GM12878 (cell line): ENCODE measurements at regions not wholly inside any gene's neighbourhood (a gene's known extent, or its start where the extent isn't known, plus 50 kb on each side); places are given as distances from the start of the nearest gene placed in this dataset.

Experiments used
- ATAC-seq: fragments of 200-7000 bp; cut with Tn5 transposase; 3 replicates; pipeline ENCODE4 v1.9.1; 2020; ENCODE audit warnings: mild to moderate bottlenecking, moderate library complexity
- BruUV-seq: library from RNA; stranded (reverse); fragments of 400-500 nt; replicated peaks from 2 replicates; lab custom pipeline; 2021; lab: Mats Ljungman, UMichigan
- CTCF ChIA-PET: fragments of 300-600 bp; sonication (Branson Sonifier 250); formaldehyde crosslinking; extraction: SDS; loops from one replicate; lab custom pipeline; 2021; ENCODE audit warnings: inconsistent platforms; lab: Yijun Ruan, JAX
- POLR2A ChIA-PET: fragments of 350-600 bp; formaldehyde crosslinking; extraction: SDS; loops from one replicate; lab custom pipeline; 2021; ENCODE audit warnings: inconsistent platforms; lab: Charles Lee
- RAD21 ChIA-PET: fragments of 300-600 bp; sonication (Branson Sonifier 250); formaldehyde crosslinking; loops from one replicate; lab custom pipeline; 2023; ENCODE audit warnings: antibody characterized with exemption; ENCODE audit not compliant: unreplicated experiment; lab: Charles Lee
- SMC1A ChIA-PET: fragments of 300-600 bp; sonication (Branson Sonifier 250); formaldehyde crosslinking; loops from one replicate; lab custom pipeline; 2023; ENCODE audit not compliant: unreplicated experiment, uncharacterized antibody; lab: Charles Lee
- DNase-seq: peaks from one replicate; pipeline ENCODE4 v3.0.0-alpha.2; 2011; ENCODE audit warnings: low read depth, low spot score
- FAIRE-seq: peaks from 3 replicates; lab custom pipeline; 2011; peaks lifted over from hg19 to GRCh38; lab: Jason Lieb, UNC
- H2AFZ ChIP-seq: 2 replicates; pipeline ENCODE4 v1.6.0; 2011; ENCODE audit warnings: low read depth, low read length, control low read depth; ENCODE audit not compliant: control insufficient read depth
- H3K27ac ChIP-seq: 2 replicates; pipeline ENCODE4 v1.5.1; 2011; ENCODE audit warnings: control low read depth; ENCODE audit not compliant: control insufficient read depth, insufficient read depth
- H3K27me3 ChIP-seq, 2 experiments: replicated peaks in 1 of 2; 2 replicates each; pipeline versions ENCODE4 v1.6.0 to v1.6.1; 2011; ENCODE audit warnings: low read length in 1 of 2; ENCODE audit not compliant: control insufficient read depth in 2 of 2, insufficient read depth in 2 of 2
- H3K36me3 ChIP-seq, 2 experiments: 2 replicates each; pipeline ENCODE4 v1.5.1; 2011; ENCODE audit warnings: low read length in 1 of 2; ENCODE audit not compliant: control insufficient read depth in 2 of 2, insufficient read depth in 2 of 2
- H3K4me1 ChIP-seq: 2 replicates; pipeline ENCODE4 v1.6.1; 2011; ENCODE audit warnings: mild to moderate bottlenecking, low read length, moderate library complexity, mixed read lengths; ENCODE audit not compliant: control insufficient read depth, insufficient read depth
- H3K4me2 ChIP-seq: 2 replicates; pipeline ENCODE4 v1.6.0; 2011; ENCODE audit warnings: control low read depth; ENCODE audit not compliant: control insufficient read depth, insufficient read depth
- H3K4me3 ChIP-seq: fragments of 200-600 bp; sonication (generic); 2 replicates; pipeline ENCODE4 v1.5.1; 2016
- H3K79me2 ChIP-seq: 2 replicates; pipeline ENCODE4 v1.6.0; 2011; ENCODE audit warnings: low read length; ENCODE audit not compliant: control insufficient read depth, insufficient read depth
- H3K9ac ChIP-seq: 2 replicates; pipeline ENCODE4 v1.8.0; 2011; ENCODE audit warnings: low read length, control low read depth, mixed read lengths; ENCODE audit not compliant: control insufficient read depth, insufficient read depth
- H3K9me3 ChIP-seq: replicated peaks from 3 replicates; pipeline ENCODE4 v1.5.1; 2011; ENCODE audit warnings: mild to moderate bottlenecking, low read length; ENCODE audit not compliant: control insufficient read depth, insufficient read depth
- H4K20me1 ChIP-seq: 2 replicates; pipeline ENCODE4 v1.6.0; 2011; ENCODE audit not compliant: control insufficient read depth, insufficient read depth
- FOXM1 ChIP-seq: IDR thresholded peaks from 2 replicates; pipeline ENCODE4 v1.6.1; 2012; ENCODE audit warnings: low read depth, mild to moderate bottlenecking, inconsistent platforms, low read length, moderate library complexity
- IRF4 ChIP-seq: IDR thresholded peaks from 2 replicates; pipeline ENCODE4 v1.6.1; 2011; ENCODE audit warnings: low read depth, low read length
- JUNB ChIP-seq: IDR thresholded peaks from 2 replicates; pipeline ENCODE4 v1.6.1; 2016; ENCODE audit warnings: antibody characterized with exemption, mild to moderate bottlenecking
- MTA3 ChIP-seq: IDR thresholded peaks from 2 replicates; pipeline ENCODE4 v1.6.1; 2012; ENCODE audit warnings: low read length, inconsistent platforms, borderline replicate concordance
- NBN ChIP-seq: fragments of 450-650 bp; IDR thresholded peaks from 2 replicates; pipeline ENCODE4 v1.6.1; 2016
- NFXL1 ChIP-seq: fragments of 450-650 bp; IDR thresholded peaks from 2 replicates; pipeline ENCODE4 v1.6.1; 2017; ENCODE audit warnings: antibody characterized with exemption, mild to moderate bottlenecking, borderline replicate concordance
- NFYA ChIP-seq: IDR thresholded peaks from 2 replicates; pipeline ENCODE4 v1.6.1; 2011; ENCODE audit warnings: low read depth, mild to moderate bottlenecking, low read length, improper control_type of control experiment, borderline replicate concordance
- POLR2AphosphoS5 ChIP-seq: IDR thresholded peaks from 2 replicates; pipeline ENCODE4 v1.6.1; 2011; ENCODE audit warnings: mild to moderate bottlenecking, low read length, inconsistent platforms
- RELA ChIP-seq: fragments of 450-650 bp; IDR thresholded peaks from 2 replicates; pipeline ENCODE4 v1.8.0; 2014; ENCODE audit warnings: borderline replicate concordance; ENCODE audit not compliant: partially characterized antibody
- SIN3A ChIP-seq: IDR thresholded peaks from 2 replicates; pipeline ENCODE4 v1.6.1; 2012; ENCODE audit warnings: low read depth, low read length, improper control_type of control experiment
- YBX1 ChIP-seq: fragments of 450-650 bp; IDR thresholded peaks from 2 replicates; pipeline ENCODE4 v1.6.1; 2016; ENCODE audit warnings: antibody characterized with exemption
- ZNF384 ChIP-seq: IDR thresholded peaks from 2 replicates; pipeline ENCODE4 v1.6.1; 2012; ENCODE audit warnings: low read depth, mild to moderate bottlenecking, low read length, improper control_type of control experiment, borderline replicate concordance
- ZZZ3 ChIP-seq: IDR thresholded peaks from 2 replicates; pipeline ENCODE4 v1.6.1; 2011; ENCODE audit warnings: low read depth; ENCODE audit not compliant: control insufficient read depth, insufficient read length
- in situ Hi-C: fragments of 300-500 bp; cut with MboI; formaldehyde crosslinking; loops from 9 replicates; pipeline ENCODE4 v1.14.3; 2018; ENCODE audit warnings: mixed read lengths
- intact Hi-C: fragments of 100-400 bp; cut with micrococcal nuclease; formaldehyde crosslinking; loops from one replicate; pipeline ENCODE4 v1.14.2; 2022; ENCODE audit not compliant: unreplicated experiment
- TF ChIP-seq, protein P1 (sequence below): fragments of 150-350 bp; IDR thresholded peaks from 2 replicates; pipeline ENCODE4 v1.6.1; 2014; ENCODE audit warnings: mild to moderate bottlenecking, low read depth, low read length

DNA sequence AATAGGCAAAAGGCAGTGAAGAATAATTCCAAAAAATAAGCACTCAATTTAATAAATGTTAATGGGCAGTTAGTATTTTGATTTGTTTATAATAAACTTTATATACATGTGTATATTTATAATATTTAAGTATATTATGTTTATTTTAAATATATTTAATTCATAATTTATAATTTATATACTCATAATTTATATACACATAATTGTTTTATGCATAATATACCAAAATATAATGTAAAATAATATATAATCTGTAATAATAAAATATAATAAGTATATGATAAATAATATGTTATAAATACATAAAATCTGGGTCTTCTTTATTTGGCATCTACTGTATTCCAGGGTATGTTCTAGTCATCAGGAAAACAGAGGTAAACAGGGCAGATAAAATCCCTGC, 100.2 kb upstream of the ARID2 start:
- Histone ChIP-seq H3K9me3 (no peaks in the 10 kb centered on the region), H3K4me1 (peaks cover 9% of the 10 kb centered on the region), H3K9ac (no peak overlapping the region), H2AFZ (no peak overlapping the region), H3K4me2 (no peak overlapping the region), H4K20me1 (no peaks in the 10 kb centered on the region), H3K79me2 (no peaks in the 10 kb centered on the region), H3K27me3 (no peaks in the 10 kb centered on the region), H3K27ac (no peak overlapping the region), H3K36me3 (no peaks in the 10 kb centered on the region), H3K4me3 (no peak overlapping the region)
- FAIRE-seq (no peak), DNase-seq (no peak), ATAC-seq (no peak)
- in situ Hi-C loops: no loop called here
- ChIA-PET POLR2A (no interaction called here), RAD21 (no interaction called here), SMC1A (interaction anchor here (1.2 to 1.6 kb wide), 2 partner anchors 28 to 51 kb away, joined by 3 read pairs; no protein-coding TSS in a partner anchor), CTCF (no interaction called here)
- TF ChIP-seq POLR2AphosphoS5 (no peak), NBN (no peak), ZZZ3 (no peak), JUNB (no peak), ZNF384 (no peak), NFYA (no peak), IRF4 (no peak), NFXL1 (no peak), SIN3A (no peak), RELA (no peak), YBX1 (no peak), FOXM1 (no peak), MTA3 (no peak)
- TF ChIP-seq, protein P1, sequence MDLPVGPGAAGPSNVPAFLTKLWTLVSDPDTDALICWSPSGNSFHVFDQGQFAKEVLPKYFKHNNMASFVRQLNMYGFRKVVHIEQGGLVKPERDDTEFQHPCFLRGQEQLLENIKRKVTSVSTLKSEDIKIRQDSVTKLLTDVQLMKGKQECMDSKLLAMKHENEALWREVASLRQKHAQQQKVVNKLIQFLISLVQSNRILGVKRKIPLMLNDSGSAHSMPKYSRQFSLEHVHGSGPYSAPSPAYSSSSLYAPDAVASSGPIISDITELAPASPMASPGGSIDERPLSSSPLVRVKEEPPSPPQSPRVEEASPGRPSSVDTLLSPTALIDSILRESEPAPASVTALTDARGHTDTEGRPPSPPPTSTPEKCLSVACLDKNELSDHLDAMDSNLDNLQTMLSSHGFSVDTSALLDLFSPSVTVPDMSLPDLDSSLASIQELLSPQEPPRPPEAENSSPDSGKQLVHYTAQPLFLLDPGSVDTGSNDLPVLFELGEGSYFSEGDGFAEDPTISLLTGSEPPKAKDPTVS: no peak
- BruUV-seq: no TSS peak
- intact Hi-C loops: no loop called here
